WTC11 (cell line): ENCODE measurements at regions not wholly inside any gene's neighbourhood (a gene's known extent, or its start where the extent isn't known, plus 50 kb on each side); places are given as distances from the start of the nearest gene placed in this dataset.

Experiments
- ATAC-seq: fragments of 200-7000 bp; cut with Tn5 transposase; 2 replicates; pipeline ENCODE4 v1.10.0; 2021; ENCODE audit warnings: mild to moderate bottlenecking, moderate library complexity
- CTCF ChIA-PET: fragments of 300-600 bp; sonication (Branson Sonifier 250); formaldehyde crosslinking; loops from one replicate; lab custom pipeline; 2021; ENCODE audit warnings: antibody characterized with exemption; lab: Charles Lee
- POLR2A ChIA-PET: fragments of 350-600 bp; sonication (Branson Sonifier 250); formaldehyde crosslinking; loops from one replicate; lab custom pipeline; 2021; ENCODE audit warnings: antibody characterized with exemption; lab: Charles Lee
- DNase-seq: peaks from one replicate; pipeline ENCODE4 v3.0.0; 2021; ENCODE audit warnings: low spot score
- H3K27ac Mint-ChIP-seq: 2 replicates; pipeline ENCODE4 v1.8.0; 2021; ENCODE audit warnings: mixed read lengths
- H3K27me3 Mint-ChIP-seq: 2 replicates; pipeline ENCODE4 v1.8.0; 2021; ENCODE audit warnings: low read depth, mild to moderate bottlenecking, moderate library complexity, mixed read lengths
- H3K36me3 Mint-ChIP-seq: 2 replicates; pipeline ENCODE4 v1.8.0; 2021; ENCODE audit warnings: mixed read lengths
- H3K4me1 Mint-ChIP-seq: 2 replicates; pipeline ENCODE4 v1.8.0; 2022; ENCODE audit warnings: mixed read lengths
- H3K4me3 Mint-ChIP-seq: 2 replicates; pipeline ENCODE4 v1.8.0; 2021; ENCODE audit warnings: mild to moderate bottlenecking, moderate library complexity, mixed read lengths
- H3K9me3 Mint-ChIP-seq: 2 replicates; pipeline ENCODE4 v1.8.0; 2021; ENCODE audit warnings: mixed read lengths
- ELF4 ChIP-seq: sonication (generic); formaldehyde crosslinking; IDR thresholded peaks from 2 replicates; pipeline ENCODE4 v1.8.1; 2022; ENCODE audit warnings: low read depth, mild to moderate bottlenecking, moderate library complexity, missing genetic modification reagents
- ETV6 ChIP-seq: sonication (generic); formaldehyde crosslinking; IDR thresholded peaks from 2 replicates; pipeline ENCODE4 v1.8.1; 2022; ENCODE audit warnings: mild to moderate bottlenecking, missing genetic modification reagents
- IRF2 ChIP-seq: sonication (generic); formaldehyde crosslinking; IDR thresholded peaks from 2 replicates; pipeline ENCODE4 v1.8.0; 2022; ENCODE audit warnings: low read depth, missing genetic modification reagents, borderline replicate concordance
- JAZF1 ChIP-seq: fragments of 250-450 bp; sonication (Bioruptor Pico); IDR thresholded peaks from 2 replicates; pipeline ENCODE4 v1.9.0; 2021; ENCODE audit warnings: moderate library complexity, mild to moderate bottlenecking, inconsistent platforms
- JUN ChIP-seq: sonication (generic); formaldehyde crosslinking; IDR thresholded peaks from 2 replicates; pipeline ENCODE4 v1.8.0; 2023; ENCODE audit warnings: mild to moderate bottlenecking, missing genetic modification reagents
- KAT7 ChIP-seq: sonication (generic); formaldehyde crosslinking; IDR thresholded peaks from 2 replicates; pipeline ENCODE4 v1.8.1; 2023; ENCODE audit warnings: missing genetic modification reagents, mild to moderate bottlenecking, borderline replicate concordance
- NR2C2 ChIP-seq: sonication (generic); formaldehyde crosslinking; IDR thresholded peaks from 2 replicates; pipeline ENCODE4 v1.8.0; 2022; ENCODE audit warnings: mild to moderate bottlenecking, missing genetic modification reagents
- NR3C1 ChIP-seq: sonication (generic); formaldehyde crosslinking; conservative IDR thresholded peaks from 2 replicates; pipeline ENCODE4 v1.8.1; 2023; ENCODE audit warnings: low read depth, mild to moderate bottlenecking, missing genetic modification reagents
- RELA ChIP-seq: sonication (generic); formaldehyde crosslinking; IDR thresholded peaks from 2 replicates; pipeline ENCODE4 v1.8.1; 2022; ENCODE audit warnings: missing genetic modification reagents, mild to moderate bottlenecking, borderline replicate concordance
- SMAD3 ChIP-seq: sonication (generic); formaldehyde crosslinking; IDR thresholded peaks from 2 replicates; pipeline ENCODE4 v1.8.0; 2022; ENCODE audit warnings: missing genetic modification reagents, mild to moderate bottlenecking, borderline replicate concordance
- SMAD4 ChIP-seq: sonication (generic); formaldehyde crosslinking; IDR thresholded peaks from 2 replicates; pipeline ENCODE4 v1.8.0; 2022; ENCODE audit warnings: mild to moderate bottlenecking, missing genetic modification reagents
- SOX15 ChIP-seq: fragments of 250-450 bp; sonication (Bioruptor Pico); IDR thresholded peaks from 2 replicates; pipeline ENCODE4 v1.9.0; 2021; ENCODE audit warnings: mild to moderate bottlenecking
- TCF7 ChIP-seq: sonication (generic); formaldehyde crosslinking; IDR thresholded peaks from 2 replicates; pipeline ENCODE4 v1.8.0; 2022; ENCODE audit warnings: mild to moderate bottlenecking, low read depth, missing genetic modification reagents, moderate library complexity
- ZNF232 ChIP-seq: sonication (generic); formaldehyde crosslinking; IDR thresholded peaks from 2 replicates; pipeline ENCODE4 v1.8.0; 2022; ENCODE audit warnings: mild to moderate bottlenecking, missing genetic modification reagents
- ZNF263 ChIP-seq: sonication (generic); formaldehyde crosslinking; IDR thresholded peaks from 2 replicates; pipeline ENCODE4 v1.8.1; 2022; ENCODE audit warnings: low read depth, mild to moderate bottlenecking, moderate library complexity, missing genetic modification reagents
- ZNF317 ChIP-seq: sonication (generic); formaldehyde crosslinking; IDR thresholded peaks from 2 replicates; pipeline ENCODE4 v1.8.1; 2023; ENCODE audit warnings: low read depth, mild to moderate bottlenecking, moderate library complexity, missing genetic modification reagents, borderline replicate concordance
- TF ChIP-seq, protein P1 (sequence below): fragments of 250-450 bp; sonication (Bioruptor Pico); IDR thresholded peaks from 2 replicates; pipeline ENCODE4 v1.9.0; 2021; ENCODE audit warnings: mild to moderate bottlenecking, borderline replicate concordance
- TF ChIP-seq, protein P2 (sequence below): sonication (generic); formaldehyde crosslinking; IDR thresholded peaks from 2 replicates; pipeline ENCODE4 v1.8.1; 2022; ENCODE audit warnings: low read depth, missing genetic modification reagents, borderline replicate concordance
- TF ChIP-seq, protein P3 (sequence below): sonication (generic); formaldehyde crosslinking; IDR thresholded peaks from 2 replicates; pipeline ENCODE4 v1.8.1; 2023; ENCODE audit warnings: mild to moderate bottlenecking, missing genetic modification reagents
- TF ChIP-seq, protein P4 (sequence below): sonication (generic); formaldehyde crosslinking; IDR thresholded peaks from 2 replicates; pipeline ENCODE4 v1.8.1; 2022; ENCODE audit warnings: low read depth, mild to moderate bottlenecking, moderate library complexity, missing genetic modification reagents, borderline replicate concordance
- TF ChIP-seq, protein P5 (sequence below): sonication (generic); formaldehyde crosslinking; IDR thresholded peaks from 2 replicates; pipeline ENCODE4 v1.8.0; 2023; ENCODE audit warnings: missing genetic modification reagents, mild to moderate bottlenecking, borderline replicate concordance

DNA sequence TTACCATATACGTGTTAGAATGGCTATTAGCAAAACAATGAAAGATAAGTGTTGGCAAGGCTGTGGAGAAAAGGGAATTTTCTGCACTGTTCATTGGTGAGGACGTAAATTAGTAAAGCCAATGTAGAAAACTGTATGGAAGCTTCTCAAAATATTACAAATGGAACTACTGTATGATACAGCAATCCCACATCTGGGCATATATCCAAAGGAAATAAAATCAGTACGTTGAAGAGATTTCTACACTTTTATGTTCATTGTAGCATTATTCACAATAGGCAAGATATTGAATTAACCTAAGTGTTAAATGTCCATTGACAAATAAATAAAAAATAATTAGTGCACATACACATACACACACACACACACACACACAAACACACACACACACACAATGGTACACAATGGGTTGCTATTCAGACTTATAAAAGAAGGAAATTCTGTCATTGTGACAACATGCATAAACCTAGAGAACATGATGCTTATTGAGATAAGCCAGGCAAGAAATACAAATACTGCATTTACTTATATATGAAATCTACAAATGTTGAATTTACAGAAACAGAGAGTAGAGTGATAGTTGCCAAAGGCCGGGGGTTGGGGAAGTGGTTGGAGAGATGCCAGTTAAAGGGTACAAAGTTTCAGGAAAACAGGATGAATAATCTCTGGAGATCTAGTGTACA is 565.8 kb upstream of the LRRC4C start:
- ChIA-PET POLR2A (no interaction called here), CTCF (no interaction called here)
- H3K36me3 Mint-ChIP-seq, result peaks cover 10% of the 10 kb centered on the region
- no peak overlapping the region for H3K4me3 Mint-ChIP-seq
- peaks cover 48% of the 10 kb centered on the region for H3K9me3 Mint-ChIP-seq
- no peak overlapping the region for H3K27ac Mint-ChIP-seq
- ATAC-seq (no peak), DNase-seq (no peak)
- H3K4me1 Mint-ChIP-seq, result no peaks in the 10 kb centered on the region
- no peak for TF ChIP-seq IRF2 (CRISPR knock-in tag)
- no peak for TF ChIP-seq JUN
- TF ChIP-seq ETV6 (CRISPR knock-in tag), result no peak
- no peak for TF ChIP-seq ELF4 (CRISPR knock-in tag)
- no peak for TF ChIP-seq NR2C2 (CRISPR knock-in tag)
- no peak for TF ChIP-seq ZNF232 (CRISPR knock-in tag)
- no peak for TF ChIP-seq RELA (CRISPR knock-in tag)
- TF ChIP-seq, protein P1, sequence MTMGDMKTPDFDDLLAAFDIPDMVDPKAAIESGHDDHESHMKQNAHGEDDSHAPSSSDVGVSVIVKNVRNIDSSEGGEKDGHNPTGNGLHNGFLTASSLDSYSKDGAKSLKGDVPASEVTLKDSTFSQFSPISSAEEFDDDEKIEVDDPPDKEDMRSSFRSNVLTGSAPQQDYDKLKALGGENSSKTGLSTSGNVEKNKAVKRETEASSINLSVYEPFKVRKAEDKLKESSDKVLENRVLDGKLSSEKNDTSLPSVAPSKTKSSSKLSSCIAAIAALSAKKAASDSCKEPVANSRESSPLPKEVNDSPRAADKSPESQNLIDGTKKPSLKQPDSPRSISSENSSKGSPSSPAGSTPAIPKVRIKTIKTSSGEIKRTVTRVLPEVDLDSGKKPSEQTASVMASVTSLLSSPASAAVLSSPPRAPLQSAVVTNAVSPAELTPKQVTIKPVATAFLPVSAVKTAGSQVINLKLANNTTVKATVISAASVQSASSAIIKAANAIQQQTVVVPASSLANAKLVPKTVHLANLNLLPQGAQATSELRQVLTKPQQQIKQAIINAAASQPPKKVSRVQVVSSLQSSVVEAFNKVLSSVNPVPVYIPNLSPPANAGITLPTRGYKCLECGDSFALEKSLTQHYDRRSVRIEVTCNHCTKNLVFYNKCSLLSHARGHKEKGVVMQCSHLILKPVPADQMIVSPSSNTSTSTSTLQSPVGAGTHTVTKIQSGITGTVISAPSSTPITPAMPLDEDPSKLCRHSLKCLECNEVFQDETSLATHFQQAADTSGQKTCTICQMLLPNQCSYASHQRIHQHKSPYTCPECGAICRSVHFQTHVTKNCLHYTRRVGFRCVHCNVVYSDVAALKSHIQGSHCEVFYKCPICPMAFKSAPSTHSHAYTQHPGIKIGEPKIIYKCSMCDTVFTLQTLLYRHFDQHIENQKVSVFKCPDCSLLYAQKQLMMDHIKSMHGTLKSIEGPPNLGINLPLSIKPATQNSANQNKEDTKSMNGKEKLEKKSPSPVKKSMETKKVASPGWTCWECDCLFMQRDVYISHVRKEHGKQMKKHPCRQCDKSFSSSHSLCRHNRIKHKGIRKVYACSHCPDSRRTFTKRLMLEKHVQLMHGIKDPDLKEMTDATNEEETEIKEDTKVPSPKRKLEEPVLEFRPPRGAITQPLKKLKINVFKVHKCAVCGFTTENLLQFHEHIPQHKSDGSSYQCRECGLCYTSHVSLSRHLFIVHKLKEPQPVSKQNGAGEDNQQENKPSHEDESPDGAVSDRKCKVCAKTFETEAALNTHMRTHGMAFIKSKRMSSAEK (CRISPR knock-in tag), result no peak
- TF ChIP-seq, protein P2, sequence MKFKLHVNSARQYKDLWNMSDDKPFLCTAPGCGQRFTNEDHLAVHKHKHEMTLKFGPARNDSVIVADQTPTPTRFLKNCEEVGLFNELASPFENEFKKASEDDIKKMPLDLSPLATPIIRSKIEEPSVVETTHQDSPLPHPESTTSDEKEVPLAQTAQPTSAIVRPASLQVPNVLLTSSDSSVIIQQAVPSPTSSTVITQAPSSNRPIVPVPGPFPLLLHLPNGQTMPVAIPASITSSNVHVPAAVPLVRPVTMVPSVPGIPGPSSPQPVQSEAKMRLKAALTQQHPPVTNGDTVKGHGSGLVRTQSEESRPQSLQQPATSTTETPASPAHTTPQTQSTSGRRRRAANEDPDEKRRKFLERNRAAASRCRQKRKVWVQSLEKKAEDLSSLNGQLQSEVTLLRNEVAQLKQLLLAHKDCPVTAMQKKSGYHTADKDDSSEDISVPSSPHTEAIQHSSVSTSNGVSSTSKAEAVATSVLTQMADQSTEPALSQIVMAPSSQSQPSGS (CRISPR knock-in tag), result no peak
- no peak for TF ChIP-seq KAT7
- no peak for TF ChIP-seq SMAD3
- no peak for TF ChIP-seq JAZF1 (CRISPR knock-in tag)
- no peak for TF ChIP-seq TCF7 (CRISPR knock-in tag)
- no peak for TF ChIP-seq SMAD4 (CRISPR knock-in tag)
- no peak for TF ChIP-seq NR3C1 (CRISPR knock-in tag)
- H3K27me3 Mint-ChIP-seq, result no peaks in the 10 kb centered on the region

- ChIA-PET CTCF (no interaction called here), POLR2A (no interaction called here)
- peaks cover 8% of the 10 kb centered on the region; the same call in 1 of the 2 replicates for H3K4me1 Mint-ChIP-seq
- no peak overlapping the region for H3K27ac Mint-ChIP-seq
- no peak for TF ChIP-seq ZNF317
- TF ChIP-seq, protein P3, sequence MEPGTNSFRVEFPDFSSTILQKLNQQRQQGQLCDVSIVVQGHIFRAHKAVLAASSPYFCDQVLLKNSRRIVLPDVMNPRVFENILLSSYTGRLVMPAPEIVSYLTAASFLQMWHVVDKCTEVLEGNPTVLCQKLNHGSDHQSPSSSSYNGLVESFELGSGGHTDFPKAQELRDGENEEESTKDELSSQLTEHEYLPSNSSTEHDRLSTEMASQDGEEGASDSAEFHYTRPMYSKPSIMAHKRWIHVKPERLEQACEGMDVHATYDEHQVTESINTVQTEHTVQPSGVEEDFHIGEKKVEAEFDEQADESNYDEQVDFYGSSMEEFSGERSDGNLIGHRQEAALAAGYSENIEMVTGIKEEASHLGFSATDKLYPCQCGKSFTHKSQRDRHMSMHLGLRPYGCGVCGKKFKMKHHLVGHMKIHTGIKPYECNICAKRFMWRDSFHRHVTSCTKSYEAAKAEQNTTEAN (CRISPR knock-in tag), result no peak
- no peak for TF ChIP-seq ZNF263 (CRISPR knock-in tag)
- TF ChIP-seq, protein P4, sequence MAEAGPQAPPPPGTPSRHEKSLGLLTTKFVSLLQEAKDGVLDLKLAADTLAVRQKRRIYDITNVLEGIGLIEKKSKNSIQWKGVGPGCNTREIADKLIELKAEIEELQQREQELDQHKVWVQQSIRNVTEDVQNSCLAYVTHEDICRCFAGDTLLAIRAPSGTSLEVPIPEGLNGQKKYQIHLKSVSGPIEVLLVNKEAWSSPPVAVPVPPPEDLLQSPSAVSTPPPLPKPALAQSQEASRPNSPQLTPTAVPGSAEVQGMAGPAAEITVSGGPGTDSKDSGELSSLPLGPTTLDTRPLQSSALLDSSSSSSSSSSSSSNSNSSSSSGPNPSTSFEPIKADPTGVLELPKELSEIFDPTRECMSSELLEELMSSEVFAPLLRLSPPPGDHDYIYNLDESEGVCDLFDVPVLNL, result no peak
- no peak for TF ChIP-seq JUN
- TF ChIP-seq SOX15 (CRISPR knock-in tag), result no peak
- no peak for TF ChIP-seq NR3C1 (CRISPR knock-in tag)
- TF ChIP-seq, protein P5, sequence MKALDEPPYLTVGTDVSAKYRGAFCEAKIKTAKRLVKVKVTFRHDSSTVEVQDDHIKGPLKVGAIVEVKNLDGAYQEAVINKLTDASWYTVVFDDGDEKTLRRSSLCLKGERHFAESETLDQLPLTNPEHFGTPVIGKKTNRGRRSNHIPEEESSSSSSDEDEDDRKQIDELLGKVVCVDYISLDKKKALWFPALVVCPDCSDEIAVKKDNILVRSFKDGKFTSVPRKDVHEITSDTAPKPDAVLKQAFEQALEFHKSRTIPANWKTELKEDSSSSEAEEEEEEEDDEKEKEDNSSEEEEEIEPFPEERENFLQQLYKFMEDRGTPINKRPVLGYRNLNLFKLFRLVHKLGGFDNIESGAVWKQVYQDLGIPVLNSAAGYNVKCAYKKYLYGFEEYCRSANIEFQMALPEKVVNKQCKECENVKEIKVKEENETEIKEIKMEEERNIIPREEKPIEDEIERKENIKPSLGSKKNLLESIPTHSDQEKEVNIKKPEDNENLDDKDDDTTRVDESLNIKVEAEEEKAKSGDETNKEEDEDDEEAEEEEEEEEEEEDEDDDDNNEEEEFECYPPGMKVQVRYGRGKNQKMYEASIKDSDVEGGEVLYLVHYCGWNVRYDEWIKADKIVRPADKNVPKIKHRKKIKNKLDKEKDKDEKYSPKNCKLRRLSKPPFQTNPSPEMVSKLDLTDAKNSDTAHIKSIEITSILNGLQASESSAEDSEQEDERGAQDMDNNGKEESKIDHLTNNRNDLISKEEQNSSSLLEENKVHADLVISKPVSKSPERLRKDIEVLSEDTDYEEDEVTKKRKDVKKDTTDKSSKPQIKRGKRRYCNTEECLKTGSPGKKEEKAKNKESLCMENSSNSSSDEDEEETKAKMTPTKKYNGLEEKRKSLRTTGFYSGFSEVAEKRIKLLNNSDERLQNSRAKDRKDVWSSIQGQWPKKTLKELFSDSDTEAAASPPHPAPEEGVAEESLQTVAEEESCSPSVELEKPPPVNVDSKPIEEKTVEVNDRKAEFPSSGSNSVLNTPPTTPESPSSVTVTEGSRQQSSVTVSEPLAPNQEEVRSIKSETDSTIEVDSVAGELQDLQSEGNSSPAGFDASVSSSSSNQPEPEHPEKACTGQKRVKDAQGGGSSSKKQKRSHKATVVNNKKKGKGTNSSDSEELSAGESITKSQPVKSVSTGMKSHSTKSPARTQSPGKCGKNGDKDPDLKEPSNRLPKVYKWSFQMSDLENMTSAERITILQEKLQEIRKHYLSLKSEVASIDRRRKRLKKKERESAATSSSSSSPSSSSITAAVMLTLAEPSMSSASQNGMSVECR (CRISPR knock-in tag), result no peak
- no peaks in the 10 kb centered on the region for H3K27me3 Mint-ChIP-seq
- no peaks in the 10 kb centered on the region for H3K36me3 Mint-ChIP-seq
- ATAC-seq (no peak), DNase-seq (no peak)
- H3K9me3 Mint-ChIP-seq, result peaks cover 12% of the 10 kb centered on the region
- no peak overlapping the region for H3K4me3 Mint-ChIP-seq
These were observed 575.4 kb upstream of the LRRC4C start for GRCh38 chr11:42034826-42035225.
